ENCODE measurements at regions not wholly inside any gene's neighbourhood (a gene's known extent, or its start where the extent isn't known, plus 50 kb on each side); places are given as distances from the start of the nearest gene placed in this dataset.

GRCh38 chr12:97283297-97283696 is 179.3 kb upstream of the RMST start:
- POLR2A ChIA-PET, result no interaction called here
- Histone ChIP-seq H3K27ac (ENCODE audit: extremely low read depth, low read depth, low read length) (no peak overlapping the region), H3K4me1 (ENCODE audit: control insufficient read depth, insufficient read depth, low read length) (no peaks in the 10 kb centered on the region), H3K4me3 (ENCODE audit: low read depth, low read length) (no peak overlapping the region), H3K9me3 (ENCODE audit: control insufficient read depth, insufficient read depth, low read depth, low read length) (no peaks in the 10 kb centered on the region), H3K36me3 (ENCODE audit: control insufficient read depth in 2 of 2, insufficient read depth in 1 of 2, low read length in 2 of 2) (no peaks in the 10 kb centered on the region)
- TF ChIP-seq ZNF350 (tag by site-specific recombination; IDR thresholded peaks at IDR 0.05) (no peak), EGR2 (tag by site-specific recombination; IDR thresholded peaks at IDR 0.05; ENCODE audit: low read depth) (no peak), ZNF239 (tag by site-specific recombination; IDR thresholded peaks at IDR 0.05) (no peak), ZNF391 (tag by site-specific recombination; IDR thresholded peaks at IDR 0.05; ENCODE audit: borderline replicate concordance, low read depth) (no peak), ZNF184 (tag by site-specific recombination; IDR thresholded peaks at IDR 0.05) (no peak)
- CTCF ChIA-PET, result interaction anchor here (0.6 to 1.3 kb wide), 4 partner anchors 11 to 443 kb away, joined by 3 to 4 read pairs (median 3); no protein-coding TSS in a partner anchor

GRCh38 chr12:97288531-97288930 is 174.1 kb upstream of the RMST start:
- Histone ChIP-seq H3K9me3 (ENCODE audit: control insufficient read depth, insufficient read depth, low read depth, low read length) (no peaks in the 10 kb centered on the region), H3K36me3 (ENCODE audit: control insufficient read depth in 2 of 2, insufficient read depth in 1 of 2, low read length in 2 of 2) (no peaks in the 10 kb centered on the region), H3K4me1 (ENCODE audit: control insufficient read depth, insufficient read depth, low read length) (no peaks in the 10 kb centered on the region), H3K4me3 (ENCODE audit: low read depth, low read length) (no peak overlapping the region), H3K27ac (ENCODE audit: extremely low read depth, low read depth, low read length) (no peak overlapping the region)
- TF ChIP-seq ZNF513 (tag by site-specific recombination; IDR thresholded peaks at IDR 0.05) (no peak), ZNF768 (tag by site-specific recombination; IDR thresholded peaks at IDR 0.05) (no peak), WT1 (tag by site-specific recombination; IDR thresholded peaks at IDR 0.05) (no peak), ZSCAN4 (tag by site-specific recombination; IDR thresholded peaks at IDR 0.05) (no peak), ZNF791 (tag by site-specific recombination; IDR thresholded peaks at IDR 0.05) (no peak), ZNF571 (tag by site-specific recombination; IDR thresholded peaks at IDR 0.05) (no peak), YY2 (tag by site-specific recombination; IDR thresholded peaks at IDR 0.05) (no peak), ZNF114 (tag by site-specific recombination; IDR thresholded peaks at IDR 0.05) (no peak), ZNF169 (tag by site-specific recombination; IDR thresholded peaks at IDR 0.05) (no peak), ZNF600 (tag by site-specific recombination; IDR thresholded peaks at IDR 0.05) (no peak), ZNF354C (tag by site-specific recombination; IDR thresholded peaks at IDR 0.05; ENCODE audit: borderline replicate concordance, low read depth) (no peak)
- TF ChIP-seq, protein P1, sequence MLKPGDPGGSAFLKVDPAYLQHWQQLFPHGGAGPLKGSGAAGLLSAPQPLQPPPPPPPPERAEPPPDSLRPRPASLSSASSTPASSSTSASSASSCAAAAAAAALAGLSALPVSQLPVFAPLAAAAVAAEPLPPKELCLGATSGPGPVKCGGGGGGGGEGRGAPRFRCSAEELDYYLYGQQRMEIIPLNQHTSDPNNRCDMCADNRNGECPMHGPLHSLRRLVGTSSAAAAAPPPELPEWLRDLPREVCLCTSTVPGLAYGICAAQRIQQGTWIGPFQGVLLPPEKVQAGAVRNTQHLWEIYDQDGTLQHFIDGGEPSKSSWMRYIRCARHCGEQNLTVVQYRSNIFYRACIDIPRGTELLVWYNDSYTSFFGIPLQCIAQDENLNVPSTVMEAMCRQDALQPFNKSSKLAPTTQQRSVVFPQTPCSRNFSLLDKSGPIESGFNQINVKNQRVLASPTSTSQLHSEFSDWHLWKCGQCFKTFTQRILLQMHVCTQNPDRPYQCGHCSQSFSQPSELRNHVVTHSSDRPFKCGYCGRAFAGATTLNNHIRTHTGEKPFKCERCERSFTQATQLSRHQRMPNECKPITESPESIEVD (tag by site-specific recombination; IDR thresholded peaks at IDR 0.05), result no peak
- TF ChIP-seq, protein P2, sequence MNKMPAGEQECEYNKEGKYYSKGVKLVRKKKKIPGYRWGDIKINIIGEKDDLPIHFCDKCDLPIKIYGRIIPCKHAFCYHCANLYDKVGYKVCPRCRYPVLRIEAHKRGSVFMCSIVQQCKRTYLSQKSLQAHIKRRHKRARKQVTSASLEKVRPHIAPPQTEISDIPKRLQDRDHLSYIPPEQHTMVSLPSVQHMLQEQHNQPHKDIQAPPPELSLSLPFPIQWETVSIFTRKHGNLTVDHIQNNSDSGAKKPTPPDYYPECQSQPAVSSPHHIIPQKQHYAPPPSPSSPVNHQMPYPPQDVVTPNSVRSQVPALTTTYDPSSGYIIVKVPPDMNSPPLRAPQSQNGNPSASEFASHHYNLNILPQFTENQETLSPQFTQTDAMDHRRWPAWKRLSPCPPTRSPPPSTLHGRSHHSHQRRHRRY (tag by site-specific recombination; IDR thresholded peaks at IDR 0.05), result no peak
- TF ChIP-seq, protein P3, sequence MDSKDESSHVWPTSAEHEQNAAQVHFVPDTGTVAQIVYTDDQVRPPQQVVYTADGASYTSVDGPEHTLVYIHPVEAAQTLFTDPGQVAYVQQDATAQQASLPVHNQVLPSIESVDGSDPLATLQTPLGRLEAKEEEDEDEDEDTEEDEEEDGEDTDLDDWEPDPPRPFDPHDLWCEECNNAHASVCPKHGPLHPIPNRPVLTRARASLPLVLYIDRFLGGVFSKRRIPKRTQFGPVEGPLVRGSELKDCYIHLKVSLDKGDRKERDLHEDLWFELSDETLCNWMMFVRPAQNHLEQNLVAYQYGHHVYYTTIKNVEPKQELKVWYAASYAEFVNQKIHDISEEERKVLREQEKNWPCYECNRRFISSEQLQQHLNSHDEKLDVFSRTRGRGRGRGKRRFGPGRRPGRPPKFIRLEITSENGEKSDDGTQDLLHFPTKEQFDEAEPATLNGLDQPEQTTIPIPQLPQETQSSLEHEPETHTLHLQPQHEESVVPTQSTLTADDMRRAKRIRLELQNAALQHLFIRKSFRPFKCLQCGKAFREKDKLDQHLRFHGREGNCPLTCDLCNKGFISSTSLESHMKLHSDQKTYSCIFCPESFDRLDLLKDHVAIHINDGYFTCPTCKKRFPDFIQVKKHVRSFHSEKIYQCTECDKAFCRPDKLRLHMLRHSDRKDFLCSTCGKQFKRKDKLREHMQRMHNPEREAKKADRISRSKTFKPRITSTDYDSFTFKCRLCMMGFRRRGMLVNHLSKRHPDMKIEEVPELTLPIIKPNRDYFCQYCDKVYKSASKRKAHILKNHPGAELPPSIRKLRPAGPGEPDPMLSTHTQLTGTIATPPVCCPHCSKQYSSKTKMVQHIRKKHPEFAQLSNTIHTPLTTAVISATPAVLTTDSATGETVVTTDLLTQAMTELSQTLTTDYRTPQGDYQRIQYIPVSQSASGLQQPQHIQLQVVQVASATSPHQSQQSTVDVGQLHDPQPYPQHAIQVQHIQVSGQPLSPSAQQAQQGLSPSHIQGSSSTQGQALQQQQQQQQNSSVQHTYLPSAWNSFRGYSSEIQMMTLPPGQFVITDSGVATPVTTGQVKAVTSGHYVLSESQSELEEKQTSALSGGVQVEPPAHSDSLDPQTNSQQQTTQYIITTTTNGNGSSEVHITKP (tag by site-specific recombination; IDR thresholded peaks at IDR 0.05), result no peak
- ChIA-PET POLR2A (no interaction called here), CTCF (no interaction called here)
